Stimulated activated naive CD8-positive, alpha-beta T cell treated with anti-CD3 and anti-CD28 coated beads, Interleukin-15, Interleukin-2, amounts not matched to agents 100 ng/mL and 50 ng/mL, for 24 hours (primary cell): ENCODE measurements at regions not wholly inside any gene's neighbourhood (a gene's known extent, or its start where the extent isn't known, plus 50 kb on each side); places are given as distances from the start of the nearest gene placed in this dataset.
"Not testable (repeated sequence)": the region's sequence is repeated elsewhere in the genome, so short reads cannot be mapped to it uniquely, and the experiment has no call there.

Source experiments
- H3K27ac Mint-ChIP-seq: one replicate; pipeline ENCODE4 v1.8.0; 2021; ENCODE audit warnings: mild to moderate bottlenecking, mixed read lengths
- H3K27me3 Mint-ChIP-seq: one replicate; pipeline ENCODE4 v1.8.0; 2021; ENCODE audit warnings: mixed read lengths
- H3K36me3 Mint-ChIP-seq: one replicate; pipeline ENCODE4 v1.8.0; 2021; ENCODE audit warnings: low read depth, mixed read lengths
- H3K4me1 Mint-ChIP-seq: one replicate; pipeline ENCODE4 v1.8.0; 2021; ENCODE audit warnings: low read depth, mixed read lengths
- H3K4me3 Mint-ChIP-seq: one replicate; pipeline ENCODE4 v1.8.0; 2021; ENCODE audit warnings: mild to moderate bottlenecking, mixed read lengths
- H3K9me3 Mint-ChIP-seq: one replicate; pipeline ENCODE4 v1.8.0; 2021; ENCODE audit warnings: mixed read lengths

DNA sequence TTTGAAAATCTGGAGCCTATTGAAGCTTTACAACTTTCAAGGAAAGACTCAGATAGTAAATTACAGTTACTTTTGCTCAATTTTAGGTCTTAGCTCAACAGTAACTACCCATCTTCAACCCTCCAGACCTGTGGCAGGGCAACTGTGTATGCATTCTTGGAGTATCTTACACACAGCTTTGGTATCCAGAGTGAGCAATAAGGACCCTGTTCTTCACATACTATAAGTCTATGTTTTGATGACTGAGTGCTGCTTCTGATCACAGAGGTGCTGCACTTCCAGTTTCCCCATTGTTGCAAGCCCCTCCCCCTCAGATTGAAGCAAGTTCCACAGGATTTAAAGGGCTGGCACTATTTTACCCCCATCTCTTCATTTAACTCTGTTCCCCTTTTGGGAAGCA lies 737.4 kb upstream of the GRAMD2B start:
- Mint-ChIP-seq H3K27me3 (no peaks in the 10 kb centered on the region), H3K27ac (no peak overlapping the region), H3K4me3 (no peak overlapping the region), H3K36me3 (no peaks in the 10 kb centered on the region), H3K4me1 (no peaks in the 10 kb centered on the region), H3K9me3 (no peaks in the 10 kb centered on the region)

DNA sequence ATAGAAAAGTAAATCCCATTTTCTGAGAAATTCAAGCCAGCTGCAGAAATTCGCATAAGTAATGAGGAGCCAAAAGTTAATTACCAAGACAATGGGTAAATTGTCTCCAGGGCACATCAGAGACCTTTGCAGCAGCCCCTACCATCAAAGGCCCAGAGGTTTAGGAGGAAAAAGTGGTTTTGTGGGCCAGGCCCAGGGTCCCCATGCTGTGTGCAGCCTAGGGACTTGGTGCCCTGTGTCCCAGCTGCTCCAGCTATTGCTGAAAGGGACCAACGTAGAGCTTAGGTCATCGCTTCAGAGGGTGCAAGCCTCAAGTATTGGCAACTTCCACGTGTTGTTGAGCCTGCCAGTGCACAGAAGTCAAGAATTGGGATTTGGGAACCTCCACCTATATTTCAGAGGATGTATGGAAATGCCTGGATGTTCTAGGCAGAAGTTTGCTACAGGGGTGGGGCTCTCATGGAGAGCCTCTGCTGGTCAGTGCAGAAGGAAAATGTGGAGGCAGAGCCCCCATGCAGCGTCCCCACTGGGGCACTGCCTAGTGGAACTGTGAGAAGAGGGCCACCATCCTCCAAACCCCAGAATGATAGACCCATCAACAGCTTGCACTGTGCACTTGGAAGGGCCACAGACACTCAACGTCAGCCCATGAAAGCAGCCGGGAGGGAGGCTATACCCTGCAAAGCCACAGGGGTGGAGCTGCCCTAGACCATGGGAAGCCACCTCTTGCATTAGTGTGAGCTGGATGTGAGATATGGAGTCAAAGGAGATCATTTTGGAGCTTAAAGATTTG lies 731.3 kb upstream of the GRAMD2B start:
- H3K4me1 Mint-ChIP-seq, H3K4me3 Mint-ChIP-seq, H3K9me3 Mint-ChIP-seq, H3K36me3 Mint-ChIP-seq, H3K27ac Mint-ChIP-seq, H3K27me3 Mint-ChIP-seq: not testable (repeated sequence)

DNA sequence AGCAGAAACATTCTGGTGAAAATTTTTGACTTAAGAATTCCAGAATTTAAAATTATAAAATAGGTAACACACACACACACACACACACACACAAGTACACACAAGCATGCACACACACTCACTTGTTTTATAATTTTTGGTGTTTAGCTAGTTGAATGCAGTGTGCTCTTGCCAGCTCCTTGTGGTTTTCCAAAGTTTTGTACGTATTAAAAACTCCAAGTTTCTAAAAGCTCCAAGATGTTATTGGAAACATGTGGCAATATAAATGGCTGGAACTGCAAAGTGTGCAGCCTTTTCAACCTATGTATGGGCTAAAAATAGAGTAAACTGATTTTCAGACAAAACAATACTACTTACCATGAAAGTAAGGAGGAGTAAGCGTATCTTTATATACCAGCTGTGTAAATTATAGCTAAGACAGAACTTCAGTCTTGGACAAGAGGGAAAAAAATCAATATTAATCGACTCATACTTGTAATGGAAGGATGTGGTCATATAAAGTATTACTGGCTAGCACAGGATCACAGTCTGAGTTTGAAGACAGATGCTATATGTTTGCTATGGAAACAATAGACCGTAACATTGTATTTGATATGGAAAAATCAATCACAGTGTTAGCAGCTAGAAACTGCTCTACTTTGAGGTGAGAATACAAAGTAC lies 727.1 kb upstream of the GRAMD2B start:
- Mint-ChIP-seq H3K4me3 (no peak overlapping the region), H3K27ac (no peak overlapping the region), H3K4me1 (no peaks in the 10 kb centered on the region), H3K9me3 (no peaks in the 10 kb centered on the region), H3K27me3 (no peaks in the 10 kb centered on the region), H3K36me3 (no peaks in the 10 kb centered on the region)

DNA sequence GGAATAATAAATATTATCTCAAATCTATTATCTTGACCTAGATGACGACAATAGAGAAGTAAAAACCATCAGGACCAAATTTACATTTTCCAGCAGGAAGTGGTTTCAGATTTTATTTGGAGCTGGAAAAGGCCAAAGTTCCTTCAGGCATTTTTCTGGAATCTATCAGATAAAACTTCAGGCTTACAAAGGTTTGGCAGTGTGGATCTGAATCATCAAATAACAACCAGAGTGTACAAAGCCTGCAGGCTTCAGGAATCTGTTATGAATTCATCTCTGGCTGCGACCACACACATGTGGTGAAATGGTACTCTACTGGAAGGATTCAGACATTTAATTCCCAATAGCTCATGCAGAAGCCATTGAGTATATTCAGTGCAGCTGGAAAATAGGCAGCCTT lies 726.4 kb upstream of the GRAMD2B start:
- H3K27me3 Mint-ChIP-seq = no peaks in the 10 kb centered on the region
- H3K4me3 Mint-ChIP-seq = no peak overlapping the region
- no peak overlapping the region for H3K27ac Mint-ChIP-seq
- no peaks in the 10 kb centered on the region for H3K36me3 Mint-ChIP-seq
- H3K4me1 Mint-ChIP-seq = no peaks in the 10 kb centered on the region
- H3K9me3 Mint-ChIP-seq = no peaks in the 10 kb centered on the region

DNA sequence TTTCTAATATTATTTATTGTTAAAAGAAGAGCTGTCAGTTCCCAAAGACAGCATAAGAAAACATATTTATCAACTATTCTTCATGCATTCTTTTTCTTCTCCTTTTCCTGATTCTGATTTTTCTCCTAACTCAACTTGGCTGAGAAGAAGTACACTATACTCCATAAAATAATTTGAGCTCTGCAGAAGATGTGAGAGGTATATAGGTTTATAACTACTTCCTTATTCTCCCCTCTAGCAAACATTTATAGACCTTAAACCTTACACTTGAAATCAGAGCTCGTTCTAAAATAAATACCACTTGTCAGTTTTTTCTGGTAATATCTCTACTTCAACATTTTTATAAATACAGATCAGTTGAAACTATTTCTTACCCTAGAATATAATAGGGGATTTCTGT lies 724.8 kb upstream of the GRAMD2B start:
- Mint-ChIP-seq H3K27me3 (no peaks in the 10 kb centered on the region), H3K36me3 (no peaks in the 10 kb centered on the region), H3K4me1 (no peaks in the 10 kb centered on the region), H3K9me3 (no peaks in the 10 kb centered on the region), H3K27ac (no peak overlapping the region), H3K4me3 (no peak overlapping the region)

DNA sequence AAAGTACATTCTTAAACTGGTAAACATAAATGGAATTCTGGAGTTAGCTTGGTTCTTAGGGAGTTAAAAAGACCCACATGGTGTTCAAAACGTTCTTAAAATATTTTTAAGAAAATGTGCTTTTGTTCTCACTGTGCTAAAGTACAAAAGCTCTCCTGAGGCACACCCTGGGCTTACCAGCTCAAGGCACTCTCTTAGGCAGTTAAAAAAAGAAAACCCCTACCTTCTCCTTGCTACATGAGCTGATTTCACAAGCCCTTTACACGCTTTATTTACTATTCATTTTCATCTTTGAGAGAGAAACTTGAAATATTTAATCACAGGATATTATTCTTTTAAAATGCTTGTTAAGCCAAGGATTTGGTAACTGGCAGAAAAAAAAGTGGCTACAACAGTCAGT lies 723.3 kb upstream of the GRAMD2B start:
- H3K4me1 Mint-ChIP-seq = no peaks in the 10 kb centered on the region
- H3K4me3 Mint-ChIP-seq = no peak overlapping the region
- no peak overlapping the region for H3K27ac Mint-ChIP-seq
- H3K27me3 Mint-ChIP-seq = no peaks in the 10 kb centered on the region
- no peaks in the 10 kb centered on the region for H3K36me3 Mint-ChIP-seq
- H3K9me3 Mint-ChIP-seq = peaks cover 13% of the 10 kb centered on the region

DNA sequence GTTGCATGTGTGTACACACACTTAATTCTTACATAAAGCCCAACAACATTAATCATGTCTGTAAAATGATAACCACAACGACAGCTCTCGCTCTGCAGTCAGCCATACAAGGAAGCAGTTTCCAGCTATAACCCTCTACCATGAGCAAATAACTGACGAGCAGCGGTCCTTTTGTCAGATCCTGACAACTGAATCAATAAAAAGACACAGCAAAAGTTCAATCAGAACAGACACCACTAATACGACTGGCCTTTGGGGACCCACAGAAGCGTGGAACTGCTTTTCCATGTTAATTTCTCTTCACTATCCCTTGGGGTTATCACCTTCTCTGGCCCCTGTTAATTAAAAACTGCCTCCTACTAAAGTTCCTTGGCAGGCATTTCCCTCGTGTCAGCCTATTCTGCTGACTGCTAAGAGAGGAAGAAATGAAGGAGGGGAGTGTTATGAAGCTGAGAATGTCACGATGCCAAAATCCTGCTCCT lies 722.8 kb upstream of the GRAMD2B start:
- no peaks in the 10 kb centered on the region for H3K4me1 Mint-ChIP-seq
- no peak overlapping the region for H3K27ac Mint-ChIP-seq
- peaks cover 16% of the 10 kb centered on the region for H3K9me3 Mint-ChIP-seq
- no peaks in the 10 kb centered on the region for H3K27me3 Mint-ChIP-seq
- H3K4me3 Mint-ChIP-seq = no peak overlapping the region
- no peaks in the 10 kb centered on the region for H3K36me3 Mint-ChIP-seq

DNA sequence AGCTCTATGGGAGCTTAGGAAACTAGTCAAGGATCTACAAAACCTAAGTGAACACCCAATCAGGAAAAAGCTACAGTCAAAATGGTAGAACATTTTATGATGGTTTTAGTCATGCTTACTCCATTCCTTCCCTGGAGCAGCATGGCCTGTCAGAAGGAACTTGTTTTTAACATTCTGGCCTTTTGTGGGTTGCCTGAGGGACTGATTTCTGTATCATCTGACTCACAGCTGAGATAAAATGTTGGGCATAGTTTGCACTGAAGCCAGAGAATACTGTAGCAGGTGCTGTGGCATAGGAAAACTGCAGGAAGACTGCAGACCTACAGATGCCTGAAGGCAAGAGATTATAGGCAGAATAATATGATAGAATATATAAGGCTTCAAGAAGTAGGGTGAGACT lies 719.6 kb upstream of the GRAMD2B start:
- H3K27me3 Mint-ChIP-seq = no peaks in the 10 kb centered on the region
- H3K36me3 Mint-ChIP-seq = no peaks in the 10 kb centered on the region
- H3K27ac Mint-ChIP-seq = no peak overlapping the region
- H3K9me3 Mint-ChIP-seq = peaks cover 21% of the 10 kb centered on the region
- H3K4me3 Mint-ChIP-seq = no peak overlapping the region
- H3K4me1 Mint-ChIP-seq = no peaks in the 10 kb centered on the region

DNA sequence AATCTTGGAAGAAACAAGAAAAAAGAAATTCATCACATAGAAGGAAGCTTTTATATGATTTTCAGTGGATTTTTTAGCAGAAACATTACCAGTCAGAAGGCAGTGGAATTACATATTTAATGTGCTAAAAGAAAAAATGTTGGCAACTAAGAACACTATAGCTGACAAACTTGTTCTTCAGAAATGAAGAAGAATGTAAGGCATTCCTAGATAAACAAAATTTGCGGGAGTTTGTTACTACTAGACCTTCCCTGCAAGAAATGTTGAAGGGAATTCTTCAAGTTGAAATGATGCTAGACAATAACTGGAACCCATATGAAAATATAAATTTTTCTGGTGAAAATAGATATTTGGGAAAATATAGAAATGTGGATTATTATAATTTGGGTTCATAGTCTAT lies 718.3 kb upstream of the GRAMD2B start:
- H3K27ac Mint-ChIP-seq = no peak overlapping the region
- no peaks in the 10 kb centered on the region for H3K36me3 Mint-ChIP-seq
- no peaks in the 10 kb centered on the region for H3K27me3 Mint-ChIP-seq
- H3K9me3 Mint-ChIP-seq = peaks cover 25% of the 10 kb centered on the region
- H3K4me3 Mint-ChIP-seq = no peak overlapping the region
- H3K4me1 Mint-ChIP-seq = no peaks in the 10 kb centered on the region

DNA sequence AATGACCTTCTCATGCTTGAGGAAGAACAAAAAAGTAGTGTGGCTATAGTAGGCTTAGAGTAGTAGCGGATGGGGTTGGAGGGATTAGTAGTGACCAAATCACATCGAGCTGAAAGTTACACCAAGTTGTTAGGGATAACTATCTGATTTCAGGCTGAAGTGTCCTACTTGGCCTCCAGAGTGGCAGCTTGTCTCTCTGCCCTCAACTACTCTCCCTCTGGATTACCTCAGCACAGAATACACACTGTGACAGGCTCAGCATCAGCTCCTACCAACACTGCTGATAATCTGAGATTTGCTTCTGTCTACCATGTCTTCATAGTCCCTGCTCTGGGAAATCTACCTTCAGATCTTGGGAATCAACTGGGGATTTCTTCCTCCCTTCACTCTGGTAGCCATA lies 714.6 kb upstream of the GRAMD2B start:
- Mint-ChIP-seq H3K36me3 (no peaks in the 10 kb centered on the region), H3K27me3 (no peaks in the 10 kb centered on the region), H3K9me3 (peaks cover 24% of the 10 kb centered on the region), H3K27ac (no peak overlapping the region), H3K4me3 (no peak overlapping the region), H3K4me1 (no peaks in the 10 kb centered on the region)

DNA sequence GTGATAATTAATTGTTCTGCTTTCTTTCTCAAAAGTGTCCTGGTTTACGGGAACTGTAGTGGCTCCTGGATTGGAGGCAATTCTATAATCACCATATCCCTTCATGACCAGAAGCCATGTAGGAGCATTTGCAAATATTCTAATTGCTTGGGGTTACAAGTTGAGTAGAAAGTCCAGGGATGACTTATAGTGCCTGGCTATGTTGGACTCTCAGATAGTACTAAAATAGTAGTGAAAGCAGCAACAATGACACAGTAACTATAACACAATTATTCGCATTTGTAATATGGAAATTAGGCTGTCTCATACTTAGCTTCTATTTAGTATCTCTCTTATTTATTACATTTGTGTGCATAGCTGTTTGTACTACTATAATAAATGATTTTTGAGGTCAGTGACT lies 712.5 kb upstream of the GRAMD2B start:
- peaks cover 11% of the 10 kb centered on the region for H3K9me3 Mint-ChIP-seq
- no peak overlapping the region for H3K4me3 Mint-ChIP-seq
- no peaks in the 10 kb centered on the region for H3K4me1 Mint-ChIP-seq
- no peaks in the 10 kb centered on the region for H3K27me3 Mint-ChIP-seq
- H3K27ac Mint-ChIP-seq = no peak overlapping the region
- no peaks in the 10 kb centered on the region for H3K36me3 Mint-ChIP-seq

DNA sequence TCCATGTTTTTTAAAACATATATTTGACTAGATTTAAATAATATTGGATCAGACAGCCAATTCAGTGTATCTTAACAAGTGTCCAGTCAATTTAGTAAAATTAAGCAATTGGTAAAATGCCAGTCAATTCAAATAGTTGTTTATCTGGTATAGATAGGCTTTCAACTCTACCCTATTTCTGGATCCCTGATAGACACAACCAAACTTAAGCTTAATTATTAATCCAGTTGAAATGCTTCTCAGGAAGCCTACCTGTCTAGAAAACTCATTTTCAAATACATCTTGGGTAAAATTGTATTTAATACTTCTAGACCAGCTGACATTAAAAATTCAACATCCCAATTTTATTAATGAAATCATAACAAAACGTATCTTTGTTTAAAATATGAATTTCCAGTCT lies 710.8 kb upstream of the GRAMD2B start:
- Mint-ChIP-seq H3K27ac (no peak overlapping the region), H3K27me3 (no peaks in the 10 kb centered on the region), H3K4me3 (no peak overlapping the region), H3K4me1 (no peaks in the 10 kb centered on the region), H3K9me3 (peaks cover 10% of the 10 kb centered on the region), H3K36me3 (no peaks in the 10 kb centered on the region)

DNA sequence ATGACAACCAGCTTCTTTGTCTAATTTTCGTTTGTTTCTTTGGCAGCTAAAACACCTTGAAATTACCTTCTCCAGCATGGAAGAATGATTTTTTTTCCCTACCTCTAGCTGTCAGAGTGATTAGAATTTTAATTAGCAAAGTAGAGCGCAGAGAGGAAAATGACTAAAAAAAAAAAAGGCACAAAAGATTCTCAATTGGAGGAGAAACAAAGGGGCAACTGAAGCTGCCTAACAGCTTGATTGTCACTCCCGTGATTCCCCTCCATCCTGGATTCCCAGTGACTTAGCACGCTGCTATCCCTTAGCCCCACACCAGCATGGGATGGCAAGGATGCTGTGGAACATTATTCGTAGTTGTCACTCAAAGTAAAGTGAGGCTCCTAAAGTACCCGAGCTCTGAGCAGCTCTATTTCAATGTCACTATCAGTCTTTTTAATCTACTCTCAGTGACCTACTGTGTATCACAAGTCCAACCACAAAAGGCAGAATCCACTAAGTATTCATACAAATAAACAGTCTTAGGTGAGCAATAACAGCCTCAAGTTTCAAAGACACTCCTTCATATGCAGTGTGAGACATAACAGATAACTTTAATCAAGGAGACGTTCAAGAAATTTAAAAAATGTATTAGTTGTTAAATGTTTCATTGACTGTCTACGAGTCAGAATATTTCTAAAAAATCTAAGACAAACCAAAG lies 710.0 kb upstream of the GRAMD2B start:
- Mint-ChIP-seq H3K27ac (no peak overlapping the region), H3K36me3 (no peaks in the 10 kb centered on the region), H3K4me3 (no peak overlapping the region), H3K9me3 (peaks cover 10% of the 10 kb centered on the region), H3K4me1 (no peaks in the 10 kb centered on the region), H3K27me3 (no peaks in the 10 kb centered on the region)

DNA sequence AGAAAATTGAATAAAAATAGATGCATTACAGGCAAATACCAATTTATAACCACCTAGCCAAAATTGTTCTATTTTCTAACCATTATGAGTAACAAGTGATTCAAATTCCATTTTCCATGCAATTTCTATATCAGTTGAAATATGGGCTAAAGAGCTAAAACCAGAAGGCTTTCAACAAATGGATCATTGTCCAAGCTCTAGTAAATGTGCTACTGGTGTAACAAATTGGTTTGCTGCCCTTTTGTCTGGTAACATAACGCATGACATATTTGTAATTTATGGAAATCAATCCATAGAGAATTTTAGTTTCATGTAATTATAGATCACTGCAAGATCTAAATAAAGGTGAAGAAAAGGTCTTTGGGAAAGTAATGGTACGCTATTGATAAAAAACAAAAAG lies 708.0 kb upstream of the GRAMD2B start:
- H3K27me3 Mint-ChIP-seq = no peaks in the 10 kb centered on the region
- no peak overlapping the region for H3K4me3 Mint-ChIP-seq
- H3K27ac Mint-ChIP-seq = no peak overlapping the region
- no peaks in the 10 kb centered on the region for H3K36me3 Mint-ChIP-seq
- H3K9me3 Mint-ChIP-seq = peaks cover 6% of the 10 kb centered on the region
- no peaks in the 10 kb centered on the region for H3K4me1 Mint-ChIP-seq

DNA sequence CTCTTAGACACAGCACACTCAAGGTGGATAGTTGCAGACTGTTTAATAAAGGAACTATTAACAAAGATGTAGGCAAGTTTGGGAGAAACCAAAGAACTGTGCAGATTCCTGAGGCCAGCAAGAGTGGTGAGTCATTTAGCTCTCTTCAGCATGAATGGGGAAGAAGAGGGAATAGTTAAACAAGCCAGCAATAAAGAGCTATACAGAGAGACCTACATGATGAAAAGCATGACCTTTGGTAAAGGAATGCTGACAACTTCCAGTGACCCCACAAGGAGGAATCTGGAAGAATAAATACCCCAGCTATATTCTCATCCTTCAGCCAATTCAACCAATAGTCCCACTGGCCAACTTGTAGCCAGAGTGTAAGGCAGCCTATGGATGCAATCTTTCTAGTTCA lies 706.0 kb upstream of the GRAMD2B start:
- Mint-ChIP-seq H3K4me1 (no peaks in the 10 kb centered on the region), H3K27ac (no peak overlapping the region), H3K9me3 (peaks cover 10% of the 10 kb centered on the region), H3K4me3 (no peak overlapping the region), H3K36me3 (no peaks in the 10 kb centered on the region), H3K27me3 (no peaks in the 10 kb centered on the region)
